ENCODE measurements at regions not wholly inside any gene's neighbourhood (a gene's known extent, or its start where the extent isn't known, plus 50 kb on each side); places are given as distances from the start of the nearest gene placed in this dataset.

- in situ Hi-C loops (cut with MboI; ENCODE audit: low sequenced_read_pairs, unreplicated experiment): no loop called here
Measured at GRCh38 chr4:42329421-42329820, 67.9 kb upstream of the SHISA3 start.

DNA sequence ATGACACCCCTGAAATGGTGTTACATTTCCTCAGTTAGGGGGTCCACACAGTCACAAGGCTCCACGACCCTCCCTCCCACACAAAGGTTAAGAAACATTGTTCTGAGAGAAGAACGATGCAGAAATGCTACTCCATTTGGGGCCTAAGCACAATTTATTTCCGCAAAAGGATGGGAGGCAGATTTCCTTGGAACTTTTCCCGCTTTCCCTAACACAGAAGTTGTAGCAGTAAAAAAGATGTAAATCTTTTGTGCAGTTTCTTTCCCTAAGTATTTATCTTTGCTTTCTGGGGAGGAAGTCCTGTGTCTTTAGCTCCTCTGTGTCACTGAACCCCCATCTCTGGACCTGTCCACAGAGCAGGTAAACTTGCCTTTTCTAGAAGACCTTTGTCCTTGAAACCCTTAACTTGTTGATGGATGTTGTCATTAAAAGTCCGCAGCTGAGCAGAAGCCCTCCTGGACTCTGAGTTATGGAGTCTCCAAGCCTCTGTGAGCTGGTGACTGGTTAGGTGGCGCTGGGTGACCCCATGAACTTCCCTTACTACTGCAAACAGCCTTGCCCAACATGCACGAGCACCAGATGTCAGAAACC lies 67.2 kb upstream of the SHISA3 start:
- TF ChIP-seq, protein P1, sequence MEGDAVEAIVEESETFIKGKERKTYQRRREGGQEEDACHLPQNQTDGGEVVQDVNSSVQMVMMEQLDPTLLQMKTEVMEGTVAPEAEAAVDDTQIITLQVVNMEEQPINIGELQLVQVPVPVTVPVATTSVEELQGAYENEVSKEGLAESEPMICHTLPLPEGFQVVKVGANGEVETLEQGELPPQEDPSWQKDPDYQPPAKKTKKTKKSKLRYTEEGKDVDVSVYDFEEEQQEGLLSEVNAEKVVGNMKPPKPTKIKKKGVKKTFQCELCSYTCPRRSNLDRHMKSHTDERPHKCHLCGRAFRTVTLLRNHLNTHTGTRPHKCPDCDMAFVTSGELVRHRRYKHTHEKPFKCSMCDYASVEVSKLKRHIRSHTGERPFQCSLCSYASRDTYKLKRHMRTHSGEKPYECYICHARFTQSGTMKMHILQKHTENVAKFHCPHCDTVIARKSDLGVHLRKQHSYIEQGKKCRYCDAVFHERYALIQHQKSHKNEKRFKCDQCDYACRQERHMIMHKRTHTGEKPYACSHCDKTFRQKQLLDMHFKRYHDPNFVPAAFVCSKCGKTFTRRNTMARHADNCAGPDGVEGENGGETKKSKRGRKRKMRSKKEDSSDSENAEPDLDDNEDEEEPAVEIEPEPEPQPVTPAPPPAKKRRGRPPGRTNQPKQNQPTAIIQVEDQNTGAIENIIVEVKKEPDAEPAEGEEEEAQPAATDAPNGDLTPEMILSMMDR (IDR thresholded peaks at IDR 0.05; ENCODE audit: borderline replicate concordance, control extremely low read depth, extremely low read depth, insufficient read depth, missing control alignments): no peak
- in situ Hi-C loops (cut with MboI; ENCODE audit: low sequenced_read_pairs, unreplicated experiment): no loop called here
- DNase-seq (ENCODE audit: low spot score): no peak

More at GRCh38 chr4:42329421-42329820, 67.9 kb upstream of the SHISA3 start:
- TF ChIP-seq, protein P1 (IDR thresholded peaks at IDR 0.05; ENCODE audit: borderline replicate concordance, control extremely low read depth, extremely low read depth, insufficient read depth, missing control alignments): no peak
- DNase-seq (ENCODE audit: low spot score): no peak

GRCh38 chr4:42331040-42331439 lies 66.2 kb upstream of the SHISA3 start:
- DNase-seq (ENCODE audit: low spot score): no peak
- in situ Hi-C loops (cut with MboI; ENCODE audit: low sequenced_read_pairs, unreplicated experiment): no loop called here
- TF ChIP-seq, protein P1 (IDR thresholded peaks at IDR 0.05; ENCODE audit: borderline replicate concordance, control extremely low read depth, extremely low read depth, insufficient read depth, missing control alignments): no peak

DNA sequence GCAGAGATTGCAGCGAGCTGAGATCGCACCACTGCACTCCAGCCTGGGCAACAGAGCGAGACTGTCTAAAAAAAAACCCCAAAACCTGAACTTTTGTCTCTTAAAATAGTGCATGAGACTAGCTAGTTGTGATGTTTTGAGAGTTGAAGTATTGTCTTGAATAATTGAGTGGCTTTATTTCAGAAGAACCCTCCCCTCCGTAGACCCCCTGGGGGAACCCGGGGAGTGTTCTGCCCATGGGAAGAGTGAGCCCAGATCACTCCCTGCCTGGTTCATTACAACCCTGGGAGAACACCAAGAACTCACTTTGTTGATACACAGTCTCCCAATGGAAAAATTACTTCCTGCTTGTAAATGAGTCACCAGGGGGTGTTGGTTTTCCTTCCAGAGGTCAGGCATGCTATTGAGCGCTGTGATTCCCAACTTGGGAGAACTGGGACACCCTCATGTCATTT lies 65.3 kb upstream of the SHISA3 start:
- no peak for DNase-seq (ENCODE audit: low spot score)
- TF ChIP-seq, protein P1 (IDR thresholded peaks at IDR 0.05; ENCODE audit: borderline replicate concordance, control extremely low read depth, extremely low read depth, insufficient read depth, missing control alignments): no peak
- in situ Hi-C loops (cut with MboI; ENCODE audit: low sequenced_read_pairs, unreplicated experiment): no loop called here

DNA sequence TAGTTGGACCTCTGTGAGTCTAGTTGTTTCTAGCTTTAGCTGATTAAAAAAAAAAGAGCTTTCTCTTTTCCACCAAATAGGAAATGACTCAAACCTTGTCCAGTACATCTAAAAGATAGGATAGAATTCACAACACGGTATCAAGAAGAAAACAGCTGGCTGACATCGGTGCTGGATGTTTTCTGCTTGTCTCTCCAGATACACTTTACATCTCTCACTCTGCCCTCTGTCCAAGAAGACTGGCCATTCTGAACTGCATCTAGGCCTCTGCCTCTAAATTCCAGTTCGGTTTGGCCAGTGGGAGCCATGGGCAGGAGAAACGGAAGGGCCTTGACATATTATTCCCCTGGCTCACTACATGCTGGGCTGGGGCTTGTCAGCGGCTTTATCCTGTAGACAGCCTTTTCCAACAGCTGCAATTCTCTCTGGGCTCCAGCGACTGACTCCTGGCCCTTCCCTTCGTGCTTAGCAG lies 57.3 kb upstream of the SHISA3 start:
- no peak for DNase-seq (ENCODE audit: low spot score)
- TF ChIP-seq, protein P1 (IDR thresholded peaks at IDR 0.05; ENCODE audit: borderline replicate concordance, control extremely low read depth, extremely low read depth, insufficient read depth, missing control alignments): no peak
- in situ Hi-C loops (cut with MboI; ENCODE audit: low sequenced_read_pairs, unreplicated experiment): no loop called here

DNA sequence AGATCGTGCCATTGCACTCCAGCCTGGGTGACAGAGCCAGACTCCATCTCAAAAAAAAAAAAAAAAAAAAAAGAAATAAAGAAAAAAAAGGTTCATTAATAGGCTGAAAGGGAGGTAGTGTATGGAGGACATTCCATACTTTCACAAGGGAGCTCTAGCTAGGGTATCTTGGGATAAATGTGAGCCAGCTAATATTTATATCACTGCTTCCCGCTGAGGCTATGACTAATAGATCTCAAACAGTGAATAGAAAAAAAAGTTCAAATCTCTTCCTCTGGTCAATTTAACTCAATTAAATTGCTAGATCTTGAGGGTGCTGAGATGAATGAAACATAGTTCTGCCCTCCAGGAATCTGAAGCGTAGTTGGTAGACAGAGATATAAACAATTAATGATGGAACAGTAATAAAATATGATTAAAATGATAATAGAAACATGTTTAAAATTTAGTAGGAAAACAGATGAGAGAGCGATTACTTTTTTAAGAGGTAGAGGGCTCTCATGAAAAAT lies 55.7 kb upstream of the SHISA3 start:
- TF ChIP-seq, protein P1 (IDR thresholded peaks at IDR 0.05; ENCODE audit: borderline replicate concordance, control extremely low read depth, extremely low read depth, insufficient read depth, missing control alignments): no peak
- in situ Hi-C loops (cut with MboI; ENCODE audit: low sequenced_read_pairs, unreplicated experiment): no loop called here
- DNase-seq (ENCODE audit: low spot score): no peak
